Esophagus muscularis mucosa (tissue), 4 donors: ENCODE measurements at regions not wholly inside any gene's neighbourhood (a gene's known extent, or its start where the extent isn't known, plus 50 kb on each side); places are given as distances from the start of the nearest gene placed in this dataset.

Source experiments
- CTCF ChIP-seq, 3 experiments: fragments of 200-600 bp in 2 of 3; fragments of 450-650 bp in 1 of 3; sonication (generic) in 2 of 3; IDR thresholded peaks; one replicate each; pipeline ENCODE4 v1.5.1; 2017 to 2019; ENCODE audit warnings: antibody characterized with exemption in 3 of 3, mild to moderate bottlenecking in 2 of 3, moderate library complexity in 1 of 3
- EP300 ChIP-seq: sonication (generic); formaldehyde crosslinking; IDR thresholded peaks from one replicate; pipeline ENCODE4 v1.6.1; 2017; ENCODE audit warnings: antibody characterized with exemption
- POLR2A ChIP-seq: fragments of 450-650 bp; IDR thresholded peaks from one replicate; pipeline ENCODE4 v1.6.1; 2017; ENCODE audit warnings: antibody characterized with exemption, moderate library complexity, mild to moderate bottlenecking, low read depth

DNA sequence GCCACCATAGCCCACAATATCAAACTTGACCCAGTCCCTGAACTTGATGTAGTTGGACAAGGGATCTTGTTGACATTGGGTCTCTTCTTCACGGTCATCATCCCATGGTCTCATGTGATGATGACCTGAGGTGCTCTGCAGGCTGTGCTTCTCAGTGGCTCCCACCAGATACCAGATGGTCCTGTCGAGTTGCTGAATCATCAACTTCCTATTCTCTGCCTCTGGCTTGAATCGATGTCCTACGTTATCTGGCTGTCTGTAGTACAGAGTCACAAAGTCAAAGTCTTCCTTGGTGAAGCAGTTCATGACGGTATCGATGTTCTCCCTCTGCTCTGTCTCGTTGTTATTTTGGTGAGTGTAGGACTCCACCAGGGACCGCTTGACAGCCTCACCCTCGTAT, 145.7 kb upstream of the ALDH3B2 start:
- no peak for TF ChIP-seq CTCF (IDR thresholded peaks at IDR 0.05)
- TF ChIP-seq POLR2A = no peak
- no peak for TF ChIP-seq EP300
